ENCODE measurements at regions not wholly inside any gene's neighbourhood (a gene's known extent, or its start where the extent isn't known, plus 50 kb on each side); places are given as distances from the start of the nearest gene placed in this dataset.

- no peak for DNase-seq
Observed at GRCh38 chr6:44062771-44063560, 64.3 kb downstream of the MRPL14 start.

- no peak for DNase-seq
Observed at GRCh38 chr6:44062105-44062770, 65.0 kb downstream of the MRPL14 start.

DNA sequence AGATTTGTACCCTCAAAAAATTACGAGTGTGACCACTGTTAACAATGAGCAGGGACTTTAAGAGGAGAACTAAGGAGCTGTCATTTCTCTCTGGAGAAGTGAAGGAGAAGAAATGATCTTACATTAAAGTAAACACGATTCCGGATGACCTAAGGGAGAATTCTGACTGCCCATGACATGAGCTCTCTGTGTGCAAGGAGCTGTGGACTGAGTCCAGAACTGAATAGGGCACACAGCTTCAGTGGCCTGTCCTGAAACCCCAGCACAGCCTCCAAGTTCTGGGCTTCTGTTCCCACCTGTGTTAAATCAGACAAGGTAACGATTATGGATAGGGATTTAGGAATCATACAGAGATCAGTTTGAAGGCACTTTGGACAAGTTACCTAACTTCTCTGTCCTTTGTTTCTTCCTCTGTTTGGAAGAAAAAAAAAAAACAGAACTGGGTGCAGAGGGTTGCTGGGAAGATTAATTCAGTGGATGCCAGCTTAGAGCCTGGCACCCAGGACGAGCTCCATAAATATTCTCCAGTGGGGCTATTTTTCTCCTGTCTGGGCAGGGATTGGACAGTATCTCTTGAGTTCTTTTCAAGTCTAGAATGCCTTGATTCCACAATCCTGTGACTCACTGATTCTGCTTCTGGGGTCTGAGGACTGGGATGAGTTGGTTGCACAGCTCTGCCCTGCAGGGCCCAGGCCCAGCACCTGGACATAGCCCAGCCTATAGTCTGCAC, 65.7 kb downstream of the MRPL14 start:
- no peak for DNase-seq

GRCh38 chr6:44060612-44061374, 66.5 kb downstream of the MRPL14 start:
- DNase-seq = no peak

DNA sequence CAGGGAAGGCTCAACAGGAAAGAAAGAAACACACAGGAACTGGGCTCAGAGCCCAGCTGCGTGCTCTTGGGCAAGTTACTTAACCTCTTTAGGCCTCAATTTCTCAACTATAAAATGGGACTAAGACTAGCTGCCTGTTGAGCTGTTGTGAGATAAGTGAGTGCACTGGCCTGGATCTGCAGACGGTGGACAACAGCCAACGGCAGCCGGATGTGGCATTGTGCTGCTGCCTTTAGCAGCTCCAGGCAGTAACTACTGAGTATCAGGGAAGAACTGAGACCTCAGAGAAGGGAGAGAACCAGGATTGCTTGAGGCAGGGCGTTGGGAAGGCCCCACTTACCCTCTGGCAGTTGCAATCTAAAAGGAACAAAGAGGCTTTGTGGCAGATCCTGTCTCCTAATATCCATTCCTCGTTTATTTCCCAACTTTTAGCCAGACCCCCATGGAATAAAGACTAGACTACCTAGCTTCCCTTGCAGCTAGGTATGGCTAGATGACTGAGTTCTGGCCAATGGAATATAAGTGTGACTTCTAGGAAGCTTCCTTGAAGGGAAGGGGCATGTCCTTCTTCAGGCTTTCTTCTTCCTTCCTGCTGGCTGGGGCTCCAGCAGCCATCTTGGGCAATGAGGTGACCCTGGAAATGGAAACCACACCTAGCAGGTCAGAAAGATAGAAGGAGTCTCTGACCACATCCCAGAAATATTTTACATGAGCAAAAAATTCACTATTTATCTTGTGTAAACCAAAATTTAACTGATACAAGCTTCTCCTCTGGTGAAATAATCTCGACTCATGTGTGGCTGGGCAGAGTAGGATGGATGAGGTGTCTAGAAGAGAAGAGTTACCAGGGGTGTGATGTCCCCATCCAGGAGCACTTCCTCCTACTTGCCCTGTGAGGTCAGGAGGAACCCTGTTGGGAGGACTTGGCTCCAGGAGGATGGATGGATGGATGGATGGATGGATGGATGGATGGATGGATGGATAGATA, 67.6 kb downstream of the MRPL14 start:
- no peak for DNase-seq

- DNase-seq = no peak
Observed at GRCh38 chr6:44058617-44059358, 68.5 kb downstream of the MRPL14 start.

DNA sequence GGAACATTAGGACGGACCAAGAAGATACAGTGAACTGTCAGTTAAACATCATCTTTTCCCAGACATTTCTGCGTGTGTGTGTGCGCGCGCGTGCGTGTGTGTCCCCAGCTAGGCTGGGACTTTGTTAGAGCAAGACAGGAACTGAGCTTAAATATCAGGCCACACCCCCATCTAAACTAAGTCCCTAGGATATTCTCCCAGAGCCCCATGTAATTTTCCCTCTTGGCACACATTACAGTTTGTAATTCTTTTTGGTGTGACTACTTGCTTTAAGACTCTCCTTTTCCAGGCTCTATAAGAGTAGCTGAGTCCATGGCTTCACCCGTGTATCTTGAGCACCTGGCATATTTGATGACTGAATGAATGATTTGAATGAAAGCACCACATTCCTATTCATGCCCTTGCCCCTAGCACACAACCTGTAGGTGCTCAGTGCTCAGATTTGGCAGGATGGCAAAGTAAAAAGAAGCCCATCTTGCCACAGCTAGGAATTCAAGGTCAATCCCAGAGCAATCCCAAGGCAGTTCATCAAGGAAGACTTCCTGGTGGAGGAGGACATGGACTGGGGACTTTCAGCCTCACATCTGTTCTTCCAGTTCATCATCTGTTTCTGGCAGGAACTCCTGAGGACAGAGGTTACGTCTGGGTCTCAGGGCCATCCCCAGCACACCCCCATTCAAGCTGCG, 69.2 kb downstream of the MRPL14 start:
- DNase-seq = no peak

- no peak for DNase-seq
Observed at GRCh38 chr6:44057238-44057930, 69.9 kb downstream of the MRPL14 start.

DNA sequence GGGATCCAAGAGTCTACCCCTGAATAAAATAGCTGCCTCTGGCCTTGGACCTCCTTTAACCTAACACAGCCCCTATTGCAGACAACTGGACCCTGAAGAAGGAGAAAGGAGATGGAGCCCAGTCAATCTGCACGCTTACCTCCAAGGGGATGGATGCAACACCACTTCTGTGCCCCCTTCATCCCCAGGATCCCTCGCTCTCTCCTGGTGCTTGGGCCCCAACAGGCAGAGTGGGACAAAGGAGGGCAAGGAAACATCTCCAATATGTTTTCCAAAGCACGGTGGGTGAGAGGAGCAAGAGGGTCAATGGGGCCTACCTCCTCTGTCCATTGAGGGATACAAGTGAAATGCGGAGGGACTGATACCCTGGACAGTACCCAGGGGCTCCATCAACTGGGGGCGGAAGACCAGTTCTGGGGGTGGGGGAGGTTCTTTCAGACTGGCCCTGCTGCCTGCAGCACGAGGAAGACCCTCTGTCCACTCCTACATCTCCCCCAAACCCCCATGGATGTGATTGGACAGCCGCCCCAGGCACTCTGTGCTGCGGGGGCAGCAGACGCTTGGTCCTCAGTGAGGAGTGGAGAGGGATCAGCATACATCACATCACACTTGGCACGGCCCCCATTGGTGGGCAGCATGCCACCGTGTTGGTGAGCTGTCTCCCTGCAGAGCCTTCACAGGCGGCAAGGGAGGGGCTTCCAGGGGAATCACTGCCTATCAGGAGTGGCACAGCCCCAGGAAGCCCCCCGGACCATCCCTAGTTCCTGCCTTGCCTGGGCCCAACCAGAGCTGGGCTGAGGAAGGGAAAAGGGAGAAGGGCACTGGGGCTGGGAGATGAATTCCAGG, 70.6 kb downstream of the MRPL14 start:
- no peak for DNase-seq

DNA sequence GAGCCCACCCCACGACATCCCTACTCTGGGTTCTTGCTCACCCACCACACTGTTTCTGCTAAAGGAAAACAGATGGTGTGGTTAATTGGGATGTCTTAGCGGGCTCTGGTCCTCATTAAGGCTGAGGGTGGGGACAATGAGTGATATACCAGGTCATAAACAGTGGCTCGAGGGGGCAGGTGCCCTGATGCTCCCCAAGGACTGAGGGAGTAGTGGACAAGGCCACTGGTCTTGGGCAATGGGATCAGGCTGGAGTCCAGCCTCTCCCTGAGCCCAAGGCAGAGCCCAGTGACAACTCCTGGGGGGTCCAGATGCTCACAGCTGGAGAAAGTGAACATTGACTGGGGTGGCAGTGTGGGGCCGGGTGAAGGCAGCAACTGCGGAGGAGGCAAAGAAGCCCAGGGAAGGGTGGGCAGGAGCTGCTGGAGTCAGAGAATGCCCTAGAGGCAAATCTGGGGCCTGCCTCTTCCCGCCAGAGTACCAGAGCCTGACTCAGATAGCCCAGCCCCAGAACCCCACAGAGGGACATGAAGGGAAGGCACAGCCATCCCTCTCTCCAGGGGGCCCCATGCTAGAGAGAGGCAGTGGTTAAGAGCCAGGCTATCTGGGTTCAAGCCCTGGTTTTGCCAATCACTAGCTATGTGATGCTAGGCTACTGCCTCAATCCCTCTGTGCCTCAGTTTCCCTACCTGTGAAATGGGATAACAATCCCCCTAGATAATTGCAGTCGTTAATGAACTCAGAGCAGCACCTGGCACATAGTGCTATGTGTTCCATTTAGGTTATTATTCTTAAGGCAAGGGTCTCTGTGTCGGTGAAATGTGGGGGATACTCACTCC, 72.3 kb downstream of the MRPL14 start:
- DNase-seq = no peak

DNA sequence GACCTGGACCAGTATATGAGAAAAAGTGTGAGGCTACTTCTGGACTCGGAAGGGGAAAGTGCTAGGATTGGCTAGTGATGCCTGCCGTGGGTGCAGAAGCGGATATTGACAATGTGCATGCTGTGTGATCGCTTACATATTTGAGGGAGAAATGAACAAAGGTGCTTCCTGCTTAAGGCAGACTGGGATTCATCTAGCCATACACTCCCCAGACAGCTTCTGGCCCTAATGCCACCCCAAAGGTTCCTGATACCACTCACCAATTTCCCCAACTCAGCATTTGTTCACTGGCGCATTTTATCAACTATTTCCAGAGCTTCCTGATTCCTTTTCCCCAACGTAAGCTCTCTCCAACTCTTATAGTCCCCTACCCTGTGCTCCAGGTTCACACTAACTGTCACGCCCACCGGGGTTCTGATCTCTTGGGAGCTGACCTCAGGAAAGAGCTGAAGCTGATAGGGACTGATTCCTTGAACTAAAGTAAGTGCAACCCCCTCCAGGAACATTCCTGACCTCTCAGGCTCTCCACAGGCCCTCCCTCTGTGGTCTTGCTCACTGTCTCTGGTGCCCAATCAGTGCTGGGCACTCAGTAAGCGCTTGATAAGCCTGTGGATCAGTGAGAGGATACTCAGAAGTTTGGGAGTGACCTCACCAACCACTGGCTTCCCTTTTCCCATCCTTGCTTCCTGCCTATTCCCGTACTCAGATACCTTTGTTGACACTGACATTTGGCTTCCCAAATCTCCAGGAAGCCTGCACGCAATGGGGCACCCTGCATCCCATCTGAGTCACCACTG, 73.3 kb downstream of the MRPL14 start:
- no peak for DNase-seq

GRCh38 chr6:44053106-44053756, 74.0 kb downstream of the MRPL14 start:
- DNase-seq = no peak

GRCh38 chr6:44052419-44053023, 74.7 kb downstream of the MRPL14 start:
- no peak for DNase-seq

DNA sequence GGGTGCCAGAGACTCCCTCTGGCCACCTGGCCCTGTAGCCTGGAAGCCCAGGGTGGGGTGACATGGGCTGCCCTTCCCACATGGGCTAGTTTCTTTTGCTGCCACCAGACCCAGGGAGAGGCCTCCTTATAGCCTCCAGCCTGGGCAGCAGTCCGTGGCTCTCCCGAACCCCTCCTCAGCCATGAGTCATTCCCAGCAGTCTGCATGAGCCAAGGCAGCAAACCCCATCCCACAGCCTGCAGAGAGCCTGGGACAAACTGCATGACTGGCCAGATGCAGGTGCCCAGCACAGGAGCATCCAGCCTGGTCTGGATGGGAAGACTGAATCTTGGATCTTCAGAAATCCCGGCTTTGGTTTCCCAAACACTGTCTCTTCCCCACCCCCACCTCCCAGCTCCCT, 75.7 kb downstream of the MRPL14 start:
- no peak for DNase-seq

DNA sequence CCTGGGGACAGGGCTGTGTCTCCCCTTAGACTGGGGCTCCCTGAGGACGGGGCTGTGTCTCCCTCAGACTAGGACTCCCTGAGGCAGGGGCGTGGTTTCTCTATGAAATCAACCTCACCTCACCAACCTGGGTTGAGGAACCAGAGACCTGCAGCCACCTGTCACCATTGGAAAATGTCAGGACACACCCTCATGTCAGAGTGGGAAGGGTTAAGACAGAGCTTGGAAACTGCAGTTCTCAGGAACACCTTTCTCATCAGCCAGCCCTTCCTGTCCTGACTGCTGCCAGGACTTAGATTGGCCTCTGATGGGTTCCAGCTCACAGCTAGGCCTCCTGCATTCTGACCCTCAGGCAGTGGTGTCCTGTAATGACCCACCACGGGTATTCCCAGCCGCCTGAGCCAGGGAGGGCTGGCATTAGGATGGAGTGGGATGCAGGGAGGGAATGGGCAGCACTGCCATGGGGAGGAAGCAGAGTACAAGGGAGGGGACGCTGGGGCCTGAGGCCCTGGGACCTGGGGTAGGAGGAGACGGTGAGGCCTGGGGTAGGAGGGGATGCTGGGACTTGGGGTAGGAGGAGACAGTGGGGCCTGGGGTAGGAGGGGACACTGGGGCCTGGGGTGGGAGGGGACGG, 76.3 kb downstream of the MRPL14 start:
- DNase-seq = no peak

Measured in MV-4-11 (cell line).